Astrocyte (in vitro differentiated cells and primary cell): ENCODE measurements at regions not wholly inside any gene's neighbourhood (a gene's known extent, or its start where the extent isn't known, plus 50 kb on each side); places are given as distances from the start of the nearest gene placed in this dataset.

Experiments
- DNase-seq: peaks from one replicate; pipeline ENCODE4 v3.0.0-alpha.2; 2010; ENCODE audit warnings: low read depth
- FAIRE-seq: peaks from 2 replicates; lab custom pipeline; 2011; peaks lifted over from hg19 to GRCh38; lab: Jason Lieb, UNC
- H2AFZ ChIP-seq: 2 replicates; pipeline ENCODE4 v1.6.0; 2012; ENCODE audit warnings: low read depth, low read length, inconsistent platforms
- H3K27ac ChIP-seq: 2 replicates; pipeline ENCODE4 v1.5.1; 2011; ENCODE audit warnings: low read depth, low read length, inconsistent platforms
- H3K27me3 ChIP-seq: 2 replicates; pipeline ENCODE4 v1.6.0; 2011; ENCODE audit warnings: low read length, inconsistent platforms; ENCODE audit not compliant: insufficient read depth
- H3K36me3 ChIP-seq: 2 replicates; pipeline ENCODE4 v1.5.1; 2011; ENCODE audit warnings: low read length, inconsistent platforms; ENCODE audit not compliant: insufficient read depth
- H3K4me1 ChIP-seq: 2 replicates; pipeline ENCODE4 v1.5.1; 2011; ENCODE audit warnings: low read length, inconsistent platforms; ENCODE audit not compliant: insufficient read depth
- H3K4me2 ChIP-seq: 2 replicates; pipeline ENCODE4 v1.6.0; 2012; ENCODE audit warnings: low read length, inconsistent platforms
- H3K4me3 ChIP-seq: 2 replicates; pipeline ENCODE4 v1.5.1; 2011; ENCODE audit warnings: low read depth, mild to moderate bottlenecking, low read length, inconsistent platforms; ENCODE audit not compliant: insufficient read depth
- H3K79me2 ChIP-seq: 2 replicates; pipeline ENCODE4 v1.6.0; 2012; ENCODE audit warnings: mild to moderate bottlenecking, low read length, inconsistent platforms; ENCODE audit not compliant: insufficient read depth
- H3K9ac ChIP-seq: 2 replicates; pipeline ENCODE4 v1.6.0; 2012; ENCODE audit warnings: mild to moderate bottlenecking, low read length, inconsistent platforms
- H3K9me3 ChIP-seq: 2 replicates; pipeline ENCODE4 v1.5.1; 2012; ENCODE audit warnings: low read depth, mild to moderate bottlenecking, low read length, inconsistent platforms; ENCODE audit not compliant: insufficient read depth
- H4K20me1 ChIP-seq: 2 replicates; pipeline ENCODE4 v1.6.0; 2012; ENCODE audit warnings: low read length, inconsistent platforms; ENCODE audit not compliant: insufficient read depth
- H3K27ac Mint-ChIP-seq: one replicate; pipeline ENCODE4 v1.8.0; 2021; ENCODE audit warnings: mild to moderate bottlenecking, mixed read lengths; ENCODE audit not compliant: unreplicated experiment
- H3K27me3 Mint-ChIP-seq: one replicate; pipeline ENCODE4 v1.8.0; 2021; ENCODE audit warnings: low read depth, mixed read lengths; ENCODE audit not compliant: unreplicated experiment
- H3K36me3 Mint-ChIP-seq: one replicate; pipeline ENCODE4 v1.8.0; 2021; ENCODE audit warnings: low read depth, mixed read lengths; ENCODE audit not compliant: unreplicated experiment
- H3K4me1 Mint-ChIP-seq: one replicate; pipeline ENCODE4 v1.8.0; 2021; ENCODE audit warnings: low read depth, mixed read lengths; ENCODE audit not compliant: unreplicated experiment
- H3K4me3 Mint-ChIP-seq: one replicate; pipeline ENCODE4 v1.8.0; 2021; ENCODE audit warnings: mild to moderate bottlenecking, moderate library complexity, mixed read lengths; ENCODE audit not compliant: unreplicated experiment
- H3K9me3 Mint-ChIP-seq: one replicate; pipeline ENCODE4 v1.8.0; 2021; ENCODE audit warnings: mild to moderate bottlenecking, mixed read lengths; ENCODE audit not compliant: unreplicated experiment
- CTCF ChIP-seq: IDR thresholded peaks from 2 replicates; pipeline ENCODE4 v1.5.1; 2011; ENCODE audit warnings: low read depth, mild to moderate bottlenecking, inconsistent platforms, low read length, moderate library complexity; ENCODE audit not compliant: insufficient read depth
- EZH2 ChIP-seq: IDR thresholded peaks from 2 replicates; pipeline ENCODE4 v1.6.1; 2012; ENCODE audit warnings: mild to moderate bottlenecking, low read length, inconsistent platforms; ENCODE audit not compliant: insufficient read depth

DNA sequence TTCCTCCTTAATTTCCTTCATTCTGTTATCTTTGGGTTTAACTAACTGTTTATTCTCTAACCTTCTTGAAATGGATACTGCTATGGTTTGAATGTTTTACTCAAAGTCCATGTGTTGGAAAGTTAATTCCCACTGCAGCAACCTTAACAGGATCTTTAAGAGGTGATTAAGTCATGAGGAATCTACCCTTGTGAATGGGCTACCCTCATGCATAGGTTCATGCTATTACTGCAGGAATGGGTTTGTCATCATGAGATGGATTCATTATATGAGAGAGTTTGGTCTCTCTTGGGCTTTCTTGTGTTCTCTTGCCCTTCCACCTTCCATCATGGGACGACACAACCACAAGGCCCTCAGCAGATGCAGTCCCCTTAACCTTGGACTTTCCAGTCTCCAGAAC is 516.9 kb downstream of the ADGRL2 start:
- Histone ChIP-seq H3K9ac (no peak overlapping the region), H3K4me2 (no peak overlapping the region), H3K4me3 (no peak overlapping the region), H3K9me3 (no peaks in the 10 kb centered on the region), H4K20me1 (no peaks in the 10 kb centered on the region), H2AFZ (no peak overlapping the region), H3K79me2 (no peaks in the 10 kb centered on the region), H3K27ac (no peak overlapping the region), H3K36me3 (no peaks in the 10 kb centered on the region), H3K27me3 (no peaks in the 10 kb centered on the region), H3K4me1 (no peaks in the 10 kb centered on the region)
- Mint-ChIP-seq H3K9me3 (no peaks in the 10 kb centered on the region), H3K4me3 (no peak overlapping the region), H3K27me3 (no peaks in the 10 kb centered on the region), H3K4me1 (peaks cover 14% of the 10 kb centered on the region), H3K27ac (no peak overlapping the region), H3K36me3 (no peaks in the 10 kb centered on the region)
- DNase-seq (peak; percentile 41), FAIRE-seq (no peak)
- TF ChIP-seq EZH2 (no peak), CTCF (no peak)

DNA sequence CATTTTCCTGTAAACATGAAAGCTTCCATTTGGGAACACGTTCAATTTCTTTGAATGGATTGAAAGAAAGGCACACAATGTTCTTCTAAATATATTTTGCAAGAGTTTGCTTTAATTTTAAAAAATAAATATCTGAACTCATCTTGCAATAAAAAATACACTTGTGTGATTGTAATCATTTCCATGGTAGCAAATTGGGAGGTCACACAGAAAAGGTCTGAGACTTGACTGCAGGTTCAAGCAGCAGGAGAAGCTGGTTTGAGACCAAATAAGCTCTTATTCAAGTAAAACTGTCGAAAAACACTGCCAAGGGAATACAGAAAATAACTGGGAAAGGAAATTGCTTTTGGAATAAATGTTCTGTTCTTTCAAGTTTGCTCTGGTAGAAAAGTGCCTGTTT is 498.9 kb downstream of the ADGRL2 start:
- H3K4me3 ChIP-seq = no peak overlapping the region
- H3K9me3 Mint-ChIP-seq = no peaks in the 10 kb centered on the region
- no peaks in the 10 kb centered on the region for H3K36me3 ChIP-seq
- H4K20me1 ChIP-seq = no peaks in the 10 kb centered on the region
- H2AFZ ChIP-seq = no peak overlapping the region
- no peaks in the 10 kb centered on the region for H3K36me3 Mint-ChIP-seq
- H3K27me3 ChIP-seq = no peaks in the 10 kb centered on the region
- DNase-seq (no peak), FAIRE-seq (no peak)
- H3K9me3 ChIP-seq = no peaks in the 10 kb centered on the region
- TF ChIP-seq EZH2 (no peak), CTCF (no peak)
- no peak overlapping the region for H3K9ac ChIP-seq
- no peak overlapping the region for H3K4me2 ChIP-seq
- no peaks in the 10 kb centered on the region for H3K4me1 ChIP-seq
- no peak overlapping the region for H3K27ac ChIP-seq
- H3K4me1 Mint-ChIP-seq = no peaks in the 10 kb centered on the region
- no peak overlapping the region for H3K27ac Mint-ChIP-seq
- peaks cover 5% of the 10 kb centered on the region for H3K27me3 Mint-ChIP-seq
- H3K79me2 ChIP-seq = no peaks in the 10 kb centered on the region
- H3K4me3 Mint-ChIP-seq = no peak overlapping the region

GRCh38 chr1:82299056-82299455 is 498.3 kb downstream of the ADGRL2 start:
- DNase-seq = no peak
- no peak overlapping the region for H3K27ac Mint-ChIP-seq
- no peaks in the 10 kb centered on the region for H3K36me3 ChIP-seq
- no peak for TF ChIP-seq EZH2
- TF ChIP-seq CTCF = no peak
- no peaks in the 10 kb centered on the region for H3K4me1 Mint-ChIP-seq
- H2AFZ ChIP-seq = no peak overlapping the region
- H3K9ac ChIP-seq = no peak overlapping the region
- no peaks in the 10 kb centered on the region for H3K4me1 ChIP-seq
- H3K27me3 Mint-ChIP-seq = peaks cover 5% of the 10 kb centered on the region
- H3K4me3 Mint-ChIP-seq = no peak overlapping the region
- H3K4me2 ChIP-seq = no peak overlapping the region
- H3K9me3 Mint-ChIP-seq = no peaks in the 10 kb centered on the region
- H3K79me2 ChIP-seq = no peaks in the 10 kb centered on the region
- H3K27ac ChIP-seq = no peak overlapping the region
- H3K4me3 ChIP-seq = no peak overlapping the region
- H4K20me1 ChIP-seq = no peaks in the 10 kb centered on the region
- H3K9me3 ChIP-seq = no peaks in the 10 kb centered on the region
- H3K36me3 Mint-ChIP-seq = no peaks in the 10 kb centered on the region
- no peak for FAIRE-seq
- H3K27me3 ChIP-seq = no peaks in the 10 kb centered on the region
